ENCODE measurements at regions not wholly inside any gene's neighbourhood (a gene's known extent, or its start where the extent isn't known, plus 50 kb on each side); places are given as distances from the start of the nearest gene placed in this dataset.

DNA sequence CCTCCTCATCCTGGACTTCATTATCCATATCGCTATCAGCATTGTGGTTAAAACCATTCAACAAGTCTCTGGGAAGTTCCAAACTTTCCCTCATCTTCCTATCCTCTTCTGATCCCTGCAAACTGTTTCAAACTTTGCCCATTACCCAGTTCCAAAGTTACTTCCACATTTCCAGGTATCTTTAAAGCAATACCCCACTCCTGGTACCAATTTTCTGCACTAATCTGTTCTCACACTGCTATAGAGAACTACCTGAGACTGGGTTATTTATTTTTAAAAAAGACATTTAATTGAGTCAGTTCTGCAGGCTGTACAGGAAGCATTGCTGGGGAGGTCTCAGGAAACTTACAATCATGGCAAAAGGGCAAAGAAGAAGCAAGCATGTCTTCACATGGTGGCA is 147.3 kb downstream of the ARL4A start:
- no peak for FAIRE-seq
- dilution Hi-C loops (cut with MboI; ENCODE audit: extremely low pct_ligation_motif_present, low sequenced_read_pairs): no loop called here
- Histone ChIP-seq H3K36me3 (ENCODE audit: control insufficient read depth in 2 of 2, extremely low read depth in 1 of 2, insufficient read depth in 2 of 2, low read length in 2 of 2) (no peaks in the 10 kb centered on the region), H3K4me2 (ENCODE audit: insufficient read depth, low read length) (no peak overlapping the region), H4K20me1 (replicated peaks; ENCODE audit: control insufficient read depth, extremely low read depth, insufficient read depth, low read length) (no peaks in the 10 kb centered on the region), H3K79me2 (ENCODE audit: control insufficient read depth, insufficient read depth, low read length) (no peaks in the 10 kb centered on the region), H3K27me3 (ENCODE audit: control insufficient read depth in 2 of 2, insufficient read depth in 2 of 2, low read length in 2 of 2) (no peaks in the 10 kb centered on the region), H3K4me3 (replicated peaks in 1 of 3; ENCODE audit: insufficient read depth in 1 of 3, low read depth in 1 of 3, low read length in 3 of 3) (no peak overlapping the region), H3K9me1 (replicated peaks; ENCODE audit: control insufficient read depth, extremely low read depth, insufficient read depth, low read length) (no peaks in the 10 kb centered on the region), H3K9ac (replicated peaks; ENCODE audit: extremely low read depth, insufficient read depth, low read length) (no peak overlapping the region), H3K9me3 (replicated peaks; ENCODE audit: control insufficient read depth, insufficient read depth, low read length) (peaks cover 2% of the 10 kb centered on the region), H3K27ac (ENCODE audit: insufficient read depth, low read depth, low read length) (no peak overlapping the region), H2AFZ (ENCODE audit: low read depth, low read length) (no peak overlapping the region), H3K4me1 (ENCODE audit: control insufficient read depth, extremely low read depth, insufficient read depth, low read length) (no peaks in the 10 kb centered on the region)
- intact Hi-C loops (cut with micrococcal nuclease): no loop called here
- DNase-seq (ENCODE audit: low read depth, low spot score): no peak
- TF ChIP-seq, protein P1, sequence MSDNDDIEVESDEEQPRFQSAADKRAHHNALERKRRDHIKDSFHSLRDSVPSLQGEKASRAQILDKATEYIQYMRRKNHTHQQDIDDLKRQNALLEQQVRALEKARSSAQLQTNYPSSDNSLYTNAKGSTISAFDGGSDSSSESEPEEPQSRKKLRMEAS (IDR thresholded peaks at IDR 0.05; ENCODE audit: insufficient read depth, insufficient read length): no peak
- no peak for TF ChIP-seq EZH2 (IDR thresholded peaks at IDR 0.05; ENCODE audit: borderline replicate concordance, low read depth, low read length, severe bottlenecking)
- TF ChIP-seq POLR2AphosphoS5 (IDR thresholded peaks at IDR 0.05; ENCODE audit: insufficient read depth, low read depth, low read length): no peak
- no peak for TF ChIP-seq FOS (IDR thresholded peaks at IDR 0.05; ENCODE audit: borderline replicate concordance, insufficient read depth, low read length)
- no peak for TF ChIP-seq GATA2 (IDR thresholded peaks at IDR 0.05; ENCODE audit: insufficient read depth, insufficient read length, low read depth, low read length)
- no peak for TF ChIP-seq POLR2A (IDR thresholded peaks at IDR 0.05; ENCODE audit: low read depth, low read length)
- TF ChIP-seq JUN (IDR thresholded peaks at IDR 0.05; ENCODE audit: borderline replicate concordance, insufficient read depth, insufficient read length, low read depth): no peak
- TF ChIP-seq, protein P2, sequence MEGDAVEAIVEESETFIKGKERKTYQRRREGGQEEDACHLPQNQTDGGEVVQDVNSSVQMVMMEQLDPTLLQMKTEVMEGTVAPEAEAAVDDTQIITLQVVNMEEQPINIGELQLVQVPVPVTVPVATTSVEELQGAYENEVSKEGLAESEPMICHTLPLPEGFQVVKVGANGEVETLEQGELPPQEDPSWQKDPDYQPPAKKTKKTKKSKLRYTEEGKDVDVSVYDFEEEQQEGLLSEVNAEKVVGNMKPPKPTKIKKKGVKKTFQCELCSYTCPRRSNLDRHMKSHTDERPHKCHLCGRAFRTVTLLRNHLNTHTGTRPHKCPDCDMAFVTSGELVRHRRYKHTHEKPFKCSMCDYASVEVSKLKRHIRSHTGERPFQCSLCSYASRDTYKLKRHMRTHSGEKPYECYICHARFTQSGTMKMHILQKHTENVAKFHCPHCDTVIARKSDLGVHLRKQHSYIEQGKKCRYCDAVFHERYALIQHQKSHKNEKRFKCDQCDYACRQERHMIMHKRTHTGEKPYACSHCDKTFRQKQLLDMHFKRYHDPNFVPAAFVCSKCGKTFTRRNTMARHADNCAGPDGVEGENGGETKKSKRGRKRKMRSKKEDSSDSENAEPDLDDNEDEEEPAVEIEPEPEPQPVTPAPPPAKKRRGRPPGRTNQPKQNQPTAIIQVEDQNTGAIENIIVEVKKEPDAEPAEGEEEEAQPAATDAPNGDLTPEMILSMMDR (IDR thresholded peaks at IDR 0.05; ENCODE audit: extremely low read depth in 1 of 2, insufficient read depth in 1 of 2, low read depth in 1 of 2, low read length in 2 of 2): no peak
- no peak for TF ChIP-seq MYC (IDR thresholded peaks at IDR 0.05; ENCODE audit: low read depth, low read length)
- ChIA-PET POLR2A (no interaction called here), CTCF (no interaction called here)
- BruUV-seq (replicated peaks): no TSS peak

All from endothelial cell of umbilical vein (primary cell).